Ascending aorta (tissue), 2 donors: ENCODE measurements at regions not wholly inside any gene's neighbourhood (a gene's known extent, or its start where the extent isn't known, plus 50 kb on each side); places are given as distances from the start of the nearest gene placed in this dataset.
"Not testable (repeated sequence)": the region's sequence is repeated elsewhere in the genome, so short reads cannot be mapped to it uniquely, and the experiment has no call there.

Experiments
- DNase-seq, 2 donors: peaks; one replicate each; pipeline ENCODE4 v3.0.0-alpha.2; 2019; ENCODE audit warnings: low spot score in 2 of 2
- H3K27ac ChIP-seq, 2 donors: fragments of 200-600 bp; sonication (generic); one replicate each; pipeline ENCODE4 v1.5.1; 2016 to 2017; ENCODE audit warnings: mild to moderate bottlenecking in 1 of 2
- H3K27me3 ChIP-seq: fragments of 200-600 bp; sonication (generic); one replicate; pipeline ENCODE4 v1.5.1; 2017
- H3K36me3 ChIP-seq, 2 donors: fragments of 200-600 bp; sonication (generic); one replicate each; pipeline ENCODE4 v1.5.1; 2016
- H3K4me1 ChIP-seq, 2 donors: fragments of 200-600 bp; sonication (generic); one replicate each; pipeline ENCODE4 v1.5.1; 2016 to 2017; ENCODE audit warnings: mild to moderate bottlenecking in 1 of 2
- H3K4me3 ChIP-seq, 2 donors: fragments of 200-600 bp; sonication (generic); one replicate each; pipeline ENCODE4 v1.5.1; 2016 to 2017; ENCODE audit warnings: mild to moderate bottlenecking in 1 of 2
- H3K9me3 ChIP-seq, 2 donors: fragments of 200-600 bp; sonication (generic); one replicate each; pipeline ENCODE4 v1.5.1; 2016
- intact Hi-C: fragments of 100-400 bp; cut with DNase I; formaldehyde crosslinking; loops from one replicate; pipeline ENCODE4 v1.15.1; 2023
- TF ChIP-seq, protein P1 (sequence below), 3 experiments: fragments of 200-600 bp in 2 of 3; fragments of 450-650 bp in 1 of 3; sonication (generic) in 2 of 3; IDR thresholded peaks; one replicate each; pipeline ENCODE4 v1.5.1; 2016 to 2019; ENCODE audit warnings: antibody characterized with exemption in 3 of 3, mild to moderate bottlenecking in 1 of 3, moderate library complexity in 1 of 3

DNA sequence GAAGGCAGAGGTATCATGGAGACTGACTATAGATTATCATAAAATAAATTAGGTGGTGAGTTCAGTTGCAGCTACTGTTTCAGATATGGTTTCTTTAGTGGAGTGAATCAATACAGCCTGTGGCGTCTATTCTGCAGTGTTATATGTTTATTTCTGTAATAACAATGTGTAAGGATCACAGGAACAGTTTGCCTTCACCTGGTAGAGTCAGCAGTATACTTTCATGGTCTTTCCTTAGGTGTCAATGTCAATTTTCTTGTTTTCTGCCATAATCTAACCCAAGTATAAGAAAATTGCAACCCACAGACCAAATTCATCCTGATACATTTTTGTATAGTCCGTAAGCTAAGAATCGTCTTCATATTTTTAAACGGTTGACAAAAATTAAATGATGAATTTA lies 140.4 kb upstream of the ATF7IP start:
- DNase-seq = no peak
- intact Hi-C loops = no loop called here
- TF ChIP-seq, protein P1, sequence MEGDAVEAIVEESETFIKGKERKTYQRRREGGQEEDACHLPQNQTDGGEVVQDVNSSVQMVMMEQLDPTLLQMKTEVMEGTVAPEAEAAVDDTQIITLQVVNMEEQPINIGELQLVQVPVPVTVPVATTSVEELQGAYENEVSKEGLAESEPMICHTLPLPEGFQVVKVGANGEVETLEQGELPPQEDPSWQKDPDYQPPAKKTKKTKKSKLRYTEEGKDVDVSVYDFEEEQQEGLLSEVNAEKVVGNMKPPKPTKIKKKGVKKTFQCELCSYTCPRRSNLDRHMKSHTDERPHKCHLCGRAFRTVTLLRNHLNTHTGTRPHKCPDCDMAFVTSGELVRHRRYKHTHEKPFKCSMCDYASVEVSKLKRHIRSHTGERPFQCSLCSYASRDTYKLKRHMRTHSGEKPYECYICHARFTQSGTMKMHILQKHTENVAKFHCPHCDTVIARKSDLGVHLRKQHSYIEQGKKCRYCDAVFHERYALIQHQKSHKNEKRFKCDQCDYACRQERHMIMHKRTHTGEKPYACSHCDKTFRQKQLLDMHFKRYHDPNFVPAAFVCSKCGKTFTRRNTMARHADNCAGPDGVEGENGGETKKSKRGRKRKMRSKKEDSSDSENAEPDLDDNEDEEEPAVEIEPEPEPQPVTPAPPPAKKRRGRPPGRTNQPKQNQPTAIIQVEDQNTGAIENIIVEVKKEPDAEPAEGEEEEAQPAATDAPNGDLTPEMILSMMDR (IDR thresholded peaks at IDR 0.05) = no peak
- Histone ChIP-seq H3K27ac (no peak overlapping the region), H3K27me3 (no peaks in the 10 kb centered on the region), H3K9me3 (no peaks in the 10 kb centered on the region), H3K4me1 (no peaks in the 10 kb centered on the region), H3K36me3 (no peaks in the 10 kb centered on the region), H3K4me3 (no peak overlapping the region)

DNA sequence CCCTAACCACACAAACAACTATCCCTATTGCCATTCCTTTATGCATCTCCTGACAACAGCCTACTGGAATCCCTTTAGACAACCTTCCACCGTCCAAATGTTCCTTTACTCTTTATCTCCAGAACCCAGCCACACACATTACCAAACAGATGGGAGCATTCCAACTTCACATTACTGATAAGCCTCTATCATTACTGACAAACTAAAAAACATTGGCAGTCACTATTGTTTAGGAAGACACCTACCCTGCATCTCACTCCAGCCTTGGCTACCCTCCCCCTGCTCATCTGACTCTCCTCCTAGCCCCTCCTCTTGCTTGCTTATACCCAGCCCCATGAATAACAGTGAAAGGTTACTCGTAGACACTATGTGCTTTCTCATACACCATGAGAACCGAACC lies 130.3 kb upstream of the ATF7IP start:
- not testable (repeated sequence) for H3K4me3 ChIP-seq, DNase-seq, H3K36me3 ChIP-seq, H3K27ac ChIP-seq, H3K4me1 ChIP-seq, H3K27me3 ChIP-seq
- peaks cover 0 to 15% of the 10 kb centered on the region in 2 donors for H3K9me3 ChIP-seq
- intact Hi-C loops = loop anchor here (5.0 kb wide), 2 partner anchors 182 to 427 kb away; no protein-coding TSS in a partner anchor

- not testable (repeated sequence) for DNase-seq, H3K9me3 ChIP-seq, H3K4me1 ChIP-seq, H3K27me3 ChIP-seq, H3K36me3 ChIP-seq, H3K4me3 ChIP-seq, H3K27ac ChIP-seq
- intact Hi-C loops = loop anchor here (5.0 kb wide), 2 partner anchors 181 to 426 kb away; no protein-coding TSS in a partner anchor
Observed at GRCh38 chr12:14236641-14237040, 128.8 kb upstream of the ATF7IP start.

- TF ChIP-seq, protein P1 (IDR thresholded peaks at IDR 0.05) = peak; percentile 50 to 65 (median 62)
- Histone ChIP-seq H3K36me3 (no peaks in the 10 kb centered on the region), H3K27me3 (no peaks in the 10 kb centered on the region), H3K27ac (no peak overlapping the region), H3K9me3 (peaks cover 12 to 15% of the 10 kb centered on the region in 2 donors), H3K4me1 (peaks cover 0 to 2% of the 10 kb centered on the region in 2 donors), H3K4me3 (no peak overlapping the region)
- intact Hi-C loops = loop anchor here (1.0 to 5.0 kb wide), 3 partner anchors 127 to 424 kb away; partner anchors contain the start of gene ATF7IP
- no peak for DNase-seq
Observed at GRCh38 chr12:14238221-14238792, 127.2 kb upstream of the ATF7IP start.

DNA sequence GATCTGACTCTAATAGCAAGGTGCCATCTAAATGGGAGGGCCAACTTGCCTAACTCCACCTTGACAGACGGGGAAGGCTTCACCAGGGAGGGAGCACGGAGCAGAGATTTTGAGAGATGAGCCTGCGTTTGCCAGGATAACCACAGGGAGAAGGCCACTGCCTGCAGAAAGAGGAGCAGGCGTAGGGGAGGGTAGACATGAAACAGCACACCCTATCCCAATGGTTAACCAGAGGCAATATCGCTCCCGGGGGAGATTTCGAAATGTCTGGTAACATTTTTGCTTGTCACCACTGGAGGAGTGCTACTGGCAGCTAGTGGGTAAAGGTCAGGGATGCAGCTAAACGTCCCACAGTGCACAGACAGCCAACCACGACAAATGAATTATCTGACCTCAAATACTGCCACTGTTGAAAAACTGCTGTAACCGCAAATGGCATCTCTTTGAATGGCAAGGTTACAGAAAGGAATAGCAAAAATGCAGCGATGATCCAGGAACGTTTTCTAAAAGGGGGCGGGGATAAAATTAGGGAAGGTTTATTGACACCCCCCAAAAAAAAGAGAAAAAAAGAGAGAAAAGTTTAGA lies 126.0 kb upstream of the ATF7IP start:
- peaks cover 0 to 2% of the 10 kb centered on the region in 2 donors for H3K4me1 ChIP-seq
- no peaks in the 10 kb centered on the region for H3K36me3 ChIP-seq
- H3K27ac ChIP-seq = no peak overlapping the region
- peak overlapping the region; percentile 4 to 39 for H3K4me3 ChIP-seq
- TF ChIP-seq, protein P1 (IDR thresholded peaks at IDR 0.05) = no peak
- H3K9me3 ChIP-seq = peaks cover 15 to 21% of the 10 kb centered on the region in 2 donors
- intact Hi-C loops = loop anchor here (5.0 kb wide), 2 partner anchors 178 to 423 kb away; no protein-coding TSS in a partner anchor
- no peaks in the 10 kb centered on the region for H3K27me3 ChIP-seq
- no peak for DNase-seq

DNA sequence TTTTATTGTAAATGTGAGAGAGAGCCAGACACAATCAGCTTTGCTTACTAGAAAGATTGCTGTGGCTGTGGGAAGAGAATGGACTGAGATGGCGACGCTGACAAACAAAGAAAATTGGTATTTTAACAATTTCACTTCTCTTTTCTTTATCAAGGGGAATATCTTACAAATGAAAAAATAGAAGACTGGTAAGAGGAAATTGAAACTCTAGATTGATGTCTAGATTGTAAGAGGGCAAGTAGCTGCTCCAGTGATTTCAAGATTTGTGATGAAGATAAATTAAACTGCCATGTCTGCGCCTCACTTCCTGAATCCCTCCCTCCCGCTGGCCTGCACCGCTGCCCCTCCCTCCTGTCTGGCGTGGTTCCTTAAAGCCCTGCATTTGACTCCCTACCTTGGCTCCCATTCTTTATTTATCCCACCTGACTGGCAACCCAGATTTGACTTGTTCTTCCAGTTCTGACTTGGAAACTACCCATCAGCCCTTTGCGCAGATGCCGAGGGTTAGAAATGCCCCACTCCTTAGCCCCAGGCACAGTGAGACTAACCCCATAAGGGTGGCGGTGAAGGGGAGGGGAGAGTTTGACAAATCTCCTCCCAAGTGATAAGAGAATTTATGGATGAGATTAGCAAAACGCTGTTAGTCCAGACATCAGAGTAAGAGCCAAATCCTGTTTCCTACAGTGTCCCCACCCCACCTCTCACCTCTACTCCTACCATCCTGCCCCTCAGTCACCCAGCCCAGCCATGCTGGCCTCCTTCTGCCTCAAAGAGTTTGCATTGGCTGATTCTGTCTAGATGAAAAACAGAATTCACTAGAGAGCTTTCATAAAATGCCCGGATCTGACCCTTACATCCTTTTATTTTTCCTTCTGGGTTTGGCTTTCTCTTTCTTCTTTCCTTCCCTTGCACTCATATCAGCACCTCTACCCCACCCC lies 125.3 kb upstream of the ATF7IP start:
- H3K27me3 ChIP-seq = no peaks in the 10 kb centered on the region
- peaks cover 0 to 2% of the 10 kb centered on the region in 2 donors for H3K4me1 ChIP-seq
- peaks cover 16 to 21% of the 10 kb centered on the region in 2 donors for H3K9me3 ChIP-seq
- TF ChIP-seq, protein P1 (IDR thresholded peaks at IDR 0.05) = no peak
- H3K36me3 ChIP-seq = no peaks in the 10 kb centered on the region
- peak overlapping the region in 1 of 2 donors; percentile 39 for H3K4me3 ChIP-seq
- H3K27ac ChIP-seq = no peak overlapping the region
- intact Hi-C loops = loop anchor here (5.0 kb wide), 2 partner anchors 177 to 422 kb away; no protein-coding TSS in a partner anchor
- DNase-seq = no peak
